Activated CD8-positive, alpha-beta T cell treated with anti-CD3 and anti-CD28 coated beads for 36 hours (primary cell): ENCODE measurements at regions not wholly inside any gene's neighbourhood (a gene's known extent, or its start where the extent isn't known, plus 50 kb on each side); places are given as distances from the start of the nearest gene placed in this dataset.

Experiments
- ATAC-seq: fragments of 200-7000 bp; cut with Tn5 transposase; one replicate; pipeline ENCODE4 v1.10.0; 2021; ENCODE audit warnings: mild to moderate bottlenecking, moderate library complexity
- CTCF ChIA-PET: fragments of 350-600 bp; sonication (Branson Sonifier 250); formaldehyde crosslinking; loops from one replicate; lab custom pipeline; 2021; ENCODE audit warnings: antibody characterized with exemption; lab: Charles Lee
- POLR2A ChIA-PET: fragments of 350-600 bp; sonication (Branson Sonifier 250); formaldehyde crosslinking; loops from one replicate; lab custom pipeline; 2021; ENCODE audit warnings: antibody characterized with exemption; lab: Charles Lee
- DNase-seq: peaks from one replicate; pipeline ENCODE4 v3.0.0-alpha.2; 2020
- H3K27ac Mint-ChIP-seq: one replicate; pipeline ENCODE4 v1.8.0; 2021; ENCODE audit warnings: mild to moderate bottlenecking, mixed read lengths
- H3K27me3 Mint-ChIP-seq: one replicate; pipeline ENCODE4 v1.8.0; 2021; ENCODE audit warnings: mixed read lengths
- H3K36me3 Mint-ChIP-seq: one replicate; pipeline ENCODE4 v1.8.0; 2021; ENCODE audit warnings: low read depth, mixed read lengths
- H3K4me1 Mint-ChIP-seq: one replicate; pipeline ENCODE4 v1.8.0; 2021; ENCODE audit warnings: low read depth, mixed read lengths
- H3K4me3 Mint-ChIP-seq: one replicate; pipeline ENCODE4 v1.8.0; 2021; ENCODE audit warnings: mild to moderate bottlenecking, moderate library complexity, mixed read lengths
- H3K9me3 Mint-ChIP-seq: one replicate; pipeline ENCODE4 v1.8.0; 2021; ENCODE audit warnings: mixed read lengths
- CTCF ChIP-seq: fragments of 200-600 bp; IDR thresholded peaks from one replicate; pipeline ENCODE4 v1.8.0; 2022; ENCODE audit warnings: antibody characterized with exemption, mild to moderate bottlenecking
- intact Hi-C: fragments of 100-400 bp; cut with micrococcal nuclease; formaldehyde crosslinking; loops from one replicate; pipeline ENCODE4 v1.10.0; 2022

DNA sequence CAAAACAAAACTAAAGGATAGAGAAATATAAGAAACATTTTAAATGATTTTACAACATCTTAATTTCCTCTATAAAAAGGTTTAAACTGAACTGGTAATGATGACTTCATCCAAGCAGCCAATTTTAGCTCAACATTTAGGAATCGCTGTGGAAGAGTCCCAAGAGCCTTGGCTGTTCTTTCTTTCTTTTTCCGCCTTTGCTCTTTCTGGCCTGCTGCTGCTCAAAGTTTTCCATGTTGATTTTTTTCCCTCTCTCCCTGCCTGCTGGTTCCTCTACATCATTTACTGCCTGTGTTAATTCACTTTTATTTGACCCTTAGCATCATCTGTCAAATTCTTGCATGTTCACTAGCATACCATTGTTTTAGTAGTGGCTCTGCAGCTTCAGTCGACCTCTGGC is 146.9 kb downstream of the EVX1 start:
- no peaks in the 10 kb centered on the region for H3K9me3 Mint-ChIP-seq

GRCh38 chr7:27392477-27392876 is 149.9 kb downstream of the EVX1 start:
- TF ChIP-seq CTCF, result no peak
- no peaks in the 10 kb centered on the region for H3K4me1 Mint-ChIP-seq
- H3K27me3 Mint-ChIP-seq, result peaks cover 26% of the 10 kb centered on the region
- intact Hi-C loops, result no loop called here
- H3K36me3 Mint-ChIP-seq, result no peaks in the 10 kb centered on the region
- H3K27ac Mint-ChIP-seq, result no peak overlapping the region
- ATAC-seq (no peak), DNase-seq (no peak)
- no peak overlapping the region for H3K4me3 Mint-ChIP-seq
- ChIA-PET POLR2A (no interaction called here), CTCF (no interaction called here)
- H3K9me3 Mint-ChIP-seq, result no peaks in the 10 kb centered on the region

More for the DNA sequence above, 146.9 kb downstream of the EVX1 start:
- intact Hi-C loops, result no loop called here
- no peak overlapping the region for H3K27ac Mint-ChIP-seq
- no peak for ATAC-seq
- TF ChIP-seq CTCF, result no peak
- H3K4me1 Mint-ChIP-seq, result no peaks in the 10 kb centered on the region
- H3K27me3 Mint-ChIP-seq, result peaks cover 17% of the 10 kb centered on the region
- no peaks in the 10 kb centered on the region for H3K36me3 Mint-ChIP-seq
- H3K4me3 Mint-ChIP-seq, result no peak overlapping the region
- ChIA-PET POLR2A (interaction anchor here (1.8 kb wide), 1 partner anchor 10 kb away, joined by 4 read pairs; no protein-coding TSS in a partner anchor), CTCF (interaction anchor here (1.1 kb wide), 1 partner anchor 194 kb away, joined by 3 read pairs; no protein-coding TSS in a partner anchor)
- no peak for DNase-seq

GRCh38 chr7:27394871-27395270 is 152.3 kb downstream of the EVX1 start:
- TF ChIP-seq CTCF, result no peak
- Mint-ChIP-seq H3K27ac (no peak overlapping the region), H3K4me3 (no peak overlapping the region), H3K36me3 (no peaks in the 10 kb centered on the region), H3K4me1 (no peaks in the 10 kb centered on the region), H3K27me3 (peaks cover 22% of the 10 kb centered on the region), H3K9me3 (no peaks in the 10 kb centered on the region)
- CTCF ChIA-PET, result no interaction called here
- intact Hi-C loops, result no loop called here
- ATAC-seq, result no peak
- POLR2A ChIA-PET, result no interaction called here
- no peak for DNase-seq

DNA sequence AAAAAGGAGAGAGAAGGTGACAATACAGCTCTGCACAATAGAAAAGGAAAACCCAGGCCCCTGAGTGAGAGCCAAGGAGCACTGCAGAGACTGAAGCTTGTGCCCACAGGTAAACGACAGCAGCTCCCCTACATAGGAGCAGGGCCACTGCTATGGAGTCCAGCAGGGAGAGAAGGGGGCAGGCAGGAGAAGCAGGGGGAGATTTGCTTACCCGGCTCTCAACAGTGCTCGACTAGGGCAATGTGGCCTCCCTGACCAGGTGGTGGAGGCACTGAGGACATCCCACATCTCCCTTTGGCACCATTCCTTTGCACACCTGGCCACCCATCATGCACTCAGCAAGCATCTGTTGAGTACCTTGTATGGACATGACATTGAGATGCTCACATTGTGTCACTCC is 153.0 kb downstream of the EVX1 start:
- ATAC-seq (no peak), DNase-seq (no peak)
- H3K4me3 Mint-ChIP-seq, result no peak overlapping the region
- H3K27me3 Mint-ChIP-seq, result peaks cover 22% of the 10 kb centered on the region
- intact Hi-C loops, result no loop called here
- H3K4me1 Mint-ChIP-seq, result no peaks in the 10 kb centered on the region
- H3K9me3 Mint-ChIP-seq, result no peaks in the 10 kb centered on the region
- ChIA-PET POLR2A (no interaction called here), CTCF (no interaction called here)
- TF ChIP-seq CTCF, result no peak
- H3K27ac Mint-ChIP-seq, result no peak overlapping the region
- H3K36me3 Mint-ChIP-seq, result no peaks in the 10 kb centered on the region

DNA sequence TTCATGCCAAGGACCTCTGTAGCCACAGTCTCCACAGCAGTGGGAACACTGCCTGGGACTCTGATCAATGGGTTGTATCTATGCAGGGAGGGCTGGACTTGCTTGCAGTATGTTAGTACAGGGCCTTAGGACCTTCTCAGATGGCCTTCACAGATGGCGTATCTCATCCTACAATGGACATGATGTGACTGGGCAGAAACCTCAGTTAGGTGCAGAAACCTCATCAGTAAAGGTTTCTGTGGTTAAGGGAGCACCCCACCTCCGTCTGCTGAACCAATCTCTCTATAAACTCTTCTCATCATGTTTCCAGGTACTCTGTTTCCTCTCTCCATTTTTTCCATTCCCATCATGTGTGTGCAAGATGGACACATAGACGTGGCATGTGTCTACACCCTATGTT is 154.9 kb downstream of the EVX1 start:
- ChIA-PET CTCF (no interaction called here), POLR2A (interaction anchor here (0.6 kb wide), 1 partner anchor 111 kb away, joined by 6 read pairs; no protein-coding TSS in a partner anchor)
- DNase-seq (no peak), ATAC-seq (no peak)
- Mint-ChIP-seq H3K36me3 (no peaks in the 10 kb centered on the region), H3K27me3 (peaks cover 19% of the 10 kb centered on the region), H3K9me3 (no peaks in the 10 kb centered on the region), H3K4me3 (no peak overlapping the region), H3K4me1 (no peaks in the 10 kb centered on the region), H3K27ac (no peak overlapping the region)
- no peak for TF ChIP-seq CTCF
- intact Hi-C loops, result no loop called here
